NCI-H2171 treated with DMSO at 0.1 percent for 48 hours (cell line): ENCODE measurements at regions not wholly inside any gene's neighbourhood (a gene's known extent, or its start where the extent isn't known, plus 50 kb on each side); places are given as distances from the start of the nearest gene placed in this dataset.
A peak's percentile ranks its signal among the peaks of the same experiment; 100 is the strongest.
"Not testable (repeated sequence)": the region's sequence is repeated elsewhere in the genome, so short reads cannot be mapped to it uniquely, and the experiment has no call there.

Experiments used
- DNase-seq: peaks from one replicate; lab custom pipeline; 2025; lab: John Stamatoyannopoulos, UW

DNA sequence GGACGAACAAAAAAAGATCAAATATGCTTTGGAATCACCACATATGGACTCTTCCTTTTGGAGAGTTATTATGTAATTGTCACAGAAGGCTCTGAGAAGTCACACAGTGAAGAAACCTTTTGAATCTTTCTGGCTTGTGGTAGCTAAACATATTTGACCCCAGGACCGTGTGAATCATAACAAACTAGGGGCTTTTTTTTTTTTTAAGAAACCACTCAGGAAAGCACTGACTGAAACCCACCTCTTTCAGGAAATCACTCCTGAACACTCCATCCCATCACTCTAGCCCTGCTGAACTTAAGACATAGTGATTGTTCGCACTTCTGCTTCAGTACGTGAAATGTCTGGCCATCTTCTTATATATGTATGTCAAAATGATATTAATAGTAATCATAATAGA lies 495.9 kb upstream of the ARID1B start:
- DNase-seq: no peak

DNA sequence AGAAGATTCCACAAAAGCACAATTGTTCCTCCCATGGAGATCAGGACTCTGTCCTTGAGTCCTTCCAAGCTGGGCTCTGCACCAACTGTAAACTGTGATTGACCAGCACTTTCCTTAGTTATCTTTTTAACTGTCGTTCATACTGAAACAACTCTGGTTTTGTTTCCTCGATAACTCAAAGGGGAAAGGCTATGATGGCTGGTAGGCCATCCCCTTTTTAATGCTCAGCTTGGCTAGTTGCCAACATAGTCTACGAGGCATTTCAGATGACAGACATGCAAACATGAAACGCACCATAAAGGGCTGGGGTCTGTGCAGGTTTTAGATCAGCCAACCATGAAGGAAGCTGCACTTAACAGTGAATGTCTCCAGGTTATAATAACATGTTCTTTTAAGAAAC lies 497.1 kb upstream of the ARID1B start:
- DNase-seq: peak; percentile 48

DNA sequence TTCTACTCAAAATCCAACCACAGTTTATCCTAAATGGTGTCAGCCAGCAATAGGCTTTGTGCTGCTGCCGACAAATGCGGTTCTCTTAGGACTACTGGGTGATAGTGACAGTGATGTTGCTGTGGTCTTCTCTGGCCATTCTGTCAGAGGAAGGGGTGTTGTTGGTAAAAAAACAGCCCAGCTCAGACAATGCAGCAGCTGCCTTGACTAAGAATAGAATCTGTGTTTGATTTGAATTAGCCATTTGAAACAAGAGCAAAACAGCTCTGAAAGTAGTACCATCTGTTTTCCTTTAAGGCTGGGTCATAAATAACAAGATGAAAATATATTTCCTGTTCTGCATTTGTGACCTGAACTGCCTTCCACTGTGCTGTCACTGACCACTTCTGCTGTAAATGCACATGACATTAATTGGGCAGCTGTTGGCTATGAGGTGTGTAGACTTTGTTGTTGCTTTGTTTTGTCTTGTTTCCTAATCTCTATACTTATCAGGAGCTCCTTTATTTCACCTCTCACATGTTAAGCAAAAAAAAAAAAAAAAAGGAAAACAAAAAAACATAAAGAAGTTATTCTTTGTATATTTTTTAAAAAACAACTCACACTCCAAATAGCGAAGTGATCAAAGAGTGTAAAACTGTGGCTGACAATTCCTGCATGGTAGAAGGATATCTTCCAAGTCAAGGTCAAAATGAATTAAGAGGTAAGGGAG lies 497.8 kb upstream of the ARID1B start:
- DNase-seq: peak; percentile 57

GRCh38 chr6:156273065-156273711 lies 504.0 kb upstream of the ARID1B start:
- no peak for DNase-seq

DNA sequence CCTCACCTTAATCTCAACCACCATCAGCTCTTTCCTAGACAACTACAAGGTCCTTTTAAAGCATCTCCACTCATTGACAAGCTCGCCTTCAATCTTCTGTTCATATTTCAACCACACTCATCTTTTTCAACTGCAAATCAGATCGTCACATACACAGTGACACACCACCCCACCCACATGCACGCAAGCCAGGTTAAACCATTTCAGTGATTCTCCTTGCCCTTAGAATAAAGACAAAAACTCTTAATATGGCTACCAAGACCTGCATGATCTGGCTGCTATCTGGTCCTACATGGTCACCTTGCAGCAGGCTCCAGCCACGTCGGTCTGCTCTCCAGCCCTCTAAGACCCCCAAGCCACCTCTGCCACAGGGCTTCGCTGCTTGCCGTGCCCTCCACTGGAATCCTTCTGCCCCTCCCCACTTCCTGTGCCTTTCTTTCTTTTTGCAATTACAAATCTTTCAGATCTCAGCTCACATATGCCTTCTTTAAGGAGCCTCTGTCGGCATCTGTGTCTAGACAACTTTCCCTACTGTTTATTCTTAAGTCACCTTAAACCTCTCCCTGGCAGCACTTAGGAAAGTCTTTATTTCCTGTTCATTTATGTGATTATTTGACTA lies 507.3 kb upstream of the ARID1B start:
- no peak for DNase-seq

DNA sequence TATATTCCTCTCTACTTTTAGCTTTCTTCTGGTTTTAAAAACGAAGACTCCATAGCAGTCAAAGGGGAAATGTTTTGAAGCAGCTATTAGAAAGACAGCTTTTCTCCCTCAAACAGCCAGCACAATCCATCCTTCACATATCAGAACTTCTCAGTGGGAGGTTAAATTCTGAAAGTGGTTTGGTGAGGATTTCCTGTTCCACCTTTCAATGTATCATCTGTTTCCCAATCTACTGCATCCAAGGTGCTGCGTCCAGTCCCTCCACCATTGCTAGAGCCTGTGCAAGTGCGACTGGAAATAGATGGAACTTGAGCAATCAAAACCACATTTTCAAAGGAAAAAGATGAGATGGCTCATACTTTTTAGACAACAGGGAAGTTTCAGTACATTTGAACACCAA lies 508.3 kb upstream of the ARID1B start:
- no peak for DNase-seq

DNA sequence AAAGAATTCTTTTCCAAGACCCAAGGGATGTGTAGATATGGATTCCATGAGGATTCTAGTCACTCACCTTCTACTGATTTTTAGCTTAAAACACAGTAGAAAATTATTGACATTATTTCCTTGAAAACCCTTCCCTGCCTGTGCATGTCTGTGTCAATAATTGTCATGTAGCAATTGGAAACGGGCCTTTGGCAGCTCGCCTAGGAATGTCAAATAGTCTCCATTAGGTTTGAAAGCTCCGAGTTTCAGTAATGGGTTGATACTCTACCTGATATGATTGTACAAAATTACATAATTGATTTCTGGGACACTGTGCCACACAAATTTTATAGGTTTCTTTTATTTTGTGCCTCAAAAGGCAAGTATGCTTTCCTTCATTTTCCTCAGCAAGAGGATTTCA lies 515.2 kb upstream of the ARID1B start:
- DNase-seq: peak; percentile 55

GRCh38 chr6:156260815-156261214 lies 516.4 kb upstream of the ARID1B start:
- no peak for DNase-seq

- no peak for DNase-seq
Measured at GRCh38 chr6:156258981-156259380, 518.2 kb upstream of the ARID1B start.

DNA sequence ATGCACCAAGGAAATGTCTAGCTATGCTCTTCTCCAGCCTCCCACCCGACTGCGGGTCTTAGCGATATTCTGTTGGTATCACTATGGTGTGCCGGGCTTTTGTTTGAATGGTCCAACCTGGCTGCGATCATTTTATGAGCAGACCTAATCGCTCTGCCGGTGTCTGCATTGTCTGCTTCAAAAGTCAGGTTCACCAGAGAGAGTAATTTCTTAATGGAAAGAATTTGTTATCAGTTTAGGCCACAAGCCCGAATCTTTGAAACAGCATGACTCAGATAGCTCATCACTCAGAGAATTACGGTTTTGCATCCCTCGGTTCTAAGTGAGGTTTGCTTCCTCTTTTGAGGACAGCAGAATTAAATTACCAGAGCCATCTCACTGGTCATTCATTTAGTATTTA lies 521.0 kb upstream of the ARID1B start:
- DNase-seq: no peak

DNA sequence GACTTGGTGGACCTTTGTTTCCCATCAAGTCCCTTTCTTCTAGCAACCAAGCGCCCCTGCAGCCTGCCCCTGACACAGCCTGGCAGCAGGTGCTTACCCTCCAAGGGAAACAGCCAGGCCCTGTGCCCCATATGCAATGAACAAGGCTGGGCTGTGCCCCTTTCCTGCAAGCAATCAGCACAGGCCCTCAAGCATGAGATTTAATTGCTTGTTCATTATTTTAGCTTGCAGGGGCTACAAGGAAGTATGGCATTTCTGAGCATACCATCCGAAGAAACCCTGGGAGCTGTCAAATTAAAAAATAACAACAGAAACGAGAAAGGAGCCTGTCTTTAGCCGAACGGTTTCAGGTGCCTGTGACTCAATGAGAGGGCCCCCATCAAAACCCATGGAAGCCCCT lies 522.9 kb upstream of the ARID1B start:
- DNase-seq: no peak

- DNase-seq: no peak
Measured at GRCh38 chr6:156250593-156250992, 526.6 kb upstream of the ARID1B start.

DNA sequence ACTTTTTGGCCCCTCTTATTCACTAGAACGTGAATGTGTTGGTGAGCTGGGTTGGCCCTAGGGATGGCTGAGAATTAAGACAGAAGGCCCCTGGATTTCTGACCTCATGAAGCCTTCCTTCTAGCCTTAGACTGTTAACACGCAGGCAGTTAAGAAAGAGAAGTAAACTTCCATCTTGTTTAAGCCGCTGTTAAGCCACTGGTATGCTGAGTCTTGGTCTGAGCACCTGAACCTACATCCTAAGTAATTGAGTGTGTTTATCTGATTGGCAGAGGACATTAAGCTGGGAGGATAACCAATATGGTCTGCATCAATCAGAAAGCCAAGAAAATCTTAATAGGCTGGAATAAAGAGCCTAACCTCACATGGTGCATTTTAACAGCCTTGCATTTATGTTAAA lies 535.0 kb upstream of the ARID1B start:
- no peak for DNase-seq

DNA sequence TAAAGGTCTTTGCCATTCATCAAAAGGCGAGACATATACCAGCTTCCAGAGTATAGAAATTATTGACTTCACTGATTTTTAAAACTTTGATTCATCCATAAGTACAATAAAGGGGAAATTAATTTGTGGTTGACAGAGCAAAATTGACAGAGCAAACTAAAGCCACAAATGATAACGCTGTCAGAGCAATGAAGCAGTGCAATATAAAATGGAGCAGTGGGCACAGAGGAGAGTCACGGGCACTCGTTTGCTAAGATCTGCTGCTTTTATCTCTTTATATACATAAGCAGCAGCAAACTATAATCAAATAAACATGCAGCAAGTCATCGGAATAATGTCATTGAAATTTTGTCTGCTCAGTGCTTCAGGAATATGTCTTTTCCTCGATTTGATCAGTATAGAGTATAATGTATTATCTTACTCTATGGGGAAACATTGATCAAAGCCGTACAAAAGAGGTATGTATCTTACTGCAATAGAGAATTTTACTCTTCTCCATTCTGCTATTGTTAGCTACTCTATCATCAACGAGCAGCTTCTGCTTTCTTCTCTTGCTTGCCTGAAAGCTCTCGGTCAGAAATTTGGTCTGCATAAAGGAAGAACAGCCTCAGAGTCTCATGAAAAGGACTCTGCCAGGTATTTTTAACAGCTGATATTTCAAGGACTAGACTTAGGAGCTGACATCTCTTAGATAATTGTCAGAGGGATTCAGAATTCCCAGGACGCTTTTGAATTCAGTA lies 546.0 kb upstream of the ARID1B start:
- DNase-seq: no peak

GRCh38 chr6:156219973-156220372 lies 557.2 kb upstream of the ARID1B start:
- DNase-seq: no peak

GRCh38 chr6:156205678-156206077 lies 571.5 kb upstream of the ARID1B start:
- no peak for DNase-seq

DNA sequence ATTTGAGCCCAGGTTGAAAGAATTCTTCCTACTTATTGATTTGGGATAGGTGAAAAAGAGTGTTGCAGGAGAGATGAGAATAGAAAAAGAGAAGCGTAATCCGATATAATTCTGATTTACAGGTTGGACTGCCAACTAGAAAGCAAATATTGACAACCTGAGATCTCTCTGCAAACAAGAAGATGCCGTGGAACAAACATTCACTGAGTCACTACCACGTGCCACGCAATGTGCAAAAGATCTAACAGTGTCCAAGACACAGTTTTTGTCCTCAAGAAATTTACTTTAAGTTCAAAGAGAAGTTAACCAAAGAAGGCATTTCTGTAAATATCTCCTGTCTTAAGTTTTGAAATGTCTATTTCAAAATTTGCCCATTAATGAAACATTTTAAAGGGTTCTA lies 578.0 kb upstream of the ARID1B start:
- no peak for DNase-seq

DNA sequence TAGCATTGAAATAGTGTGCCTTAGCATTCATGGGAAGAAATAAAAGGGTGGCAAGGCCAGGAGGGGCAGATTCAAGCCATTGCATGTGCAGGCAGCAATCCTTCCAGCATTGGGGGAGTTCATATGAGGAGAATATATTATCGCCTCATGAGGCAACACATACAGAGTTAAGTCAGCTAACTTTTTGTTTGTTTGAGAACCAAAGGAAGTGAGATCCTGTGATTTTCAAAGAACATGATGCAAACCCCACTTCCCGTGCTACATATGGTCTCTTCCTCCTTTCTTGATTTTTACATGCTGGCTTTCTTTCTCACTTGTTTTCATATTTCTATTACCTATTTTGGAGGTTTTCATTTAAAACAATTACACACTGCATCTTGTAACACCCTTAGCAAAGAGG lies 579.7 kb upstream of the ARID1B start:
- DNase-seq: no peak

DNA sequence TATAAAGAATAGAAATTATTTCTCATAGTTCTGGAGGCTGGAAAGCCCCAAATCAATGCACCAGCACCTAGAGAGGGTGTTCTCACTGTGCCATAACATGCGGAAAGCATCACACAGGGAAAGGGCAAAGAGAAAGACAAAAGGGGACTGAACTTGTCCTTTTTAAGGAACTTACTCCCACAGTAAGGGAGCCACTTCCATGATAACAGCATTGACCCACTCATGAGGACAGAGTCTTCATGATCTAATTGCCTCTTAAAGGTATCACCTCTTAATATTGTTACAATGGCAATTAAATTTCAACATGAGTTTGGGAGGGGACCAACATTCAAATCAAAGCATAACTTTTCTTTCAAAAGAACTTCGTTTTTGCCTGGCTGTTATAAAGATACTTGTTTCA lies 582.2 kb upstream of the ARID1B start:
- no peak for DNase-seq

DNA sequence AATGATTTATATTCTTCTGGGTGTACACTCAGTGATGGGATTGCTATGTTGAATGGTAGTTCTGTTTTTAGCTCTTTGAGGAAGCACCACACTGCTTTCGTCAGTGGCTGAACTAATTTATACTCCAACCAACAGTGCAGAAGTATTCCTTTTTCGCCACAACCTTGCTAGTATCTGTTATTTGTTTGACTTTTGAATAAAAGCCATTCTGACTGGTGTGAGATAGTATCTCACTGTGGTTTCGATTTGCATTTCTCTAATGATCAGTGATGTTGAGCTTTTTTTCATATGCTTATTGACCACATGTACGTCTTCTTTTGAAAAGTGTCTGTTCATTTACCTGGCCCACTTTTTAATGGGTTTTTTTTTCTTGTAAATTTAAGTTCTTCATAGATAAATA lies 583.8 kb upstream of the ARID1B start:
- DNase-seq: no peak

- DNase-seq: no peak
Measured at GRCh38 chr6:156191895-156192294, 585.3 kb upstream of the ARID1B start.

GRCh38 chr6:156191390-156191789 lies 585.8 kb upstream of the ARID1B start:
- not testable (repeated sequence) for DNase-seq

GRCh38 chr6:156190270-156190669 lies 586.9 kb upstream of the ARID1B start:
- DNase-seq: peak; percentile 73
